ENCODE measurements at regions not wholly inside any gene's neighbourhood (a gene's known extent, or its start where the extent isn't known, plus 50 kb on each side); places are given as distances from the start of the nearest gene placed in this dataset.
"Not testable (repeated sequence)": the region's sequence is repeated elsewhere in the genome, so short reads cannot be mapped to it uniquely, and the experiment has no call there.

- DNase-seq (ENCODE audit: low read depth, low spot score), result no peak
Measured at GRCh38 chr2:11877764-11878163, 131.3 kb downstream of the LPIN1 start.

- DNase-seq (ENCODE audit: low read depth, low spot score), result not testable (repeated sequence)
Measured at GRCh38 chr2:11885253-11885652, 138.8 kb downstream of the LPIN1 start.

- DNase-seq (ENCODE audit: low read depth, low spot score), result not testable (repeated sequence)
Measured at GRCh38 chr2:11886899-11887298, 140.5 kb downstream of the LPIN1 start.

- DNase-seq (ENCODE audit: low read depth, low spot score), result no peak
Measured at GRCh38 chr2:11889101-11889850, 142.8 kb downstream of the LPIN1 start.

- no peak for DNase-seq (ENCODE audit: low read depth, low spot score)
Measured at GRCh38 chr2:11889854-11890253, 143.4 kb downstream of the LPIN1 start.

GRCh38 chr2:11891028-11891427 is 144.6 kb downstream of the LPIN1 start:
- no peak for DNase-seq (ENCODE audit: low read depth, low spot score)

GRCh38 chr2:11891671-11892440 is 145.4 kb downstream of the LPIN1 start:
- no peak for DNase-seq (ENCODE audit: low read depth, low spot score)

- DNase-seq (ENCODE audit: low read depth, low spot score), result peak; percentile 43
Measured at GRCh38 chr2:11896386-11896785, 150.0 kb downstream of the LPIN1 start.

- no peak for DNase-seq (ENCODE audit: low read depth, low spot score)
Measured at GRCh38 chr2:11898576-11898975, 152.1 kb downstream of the LPIN1 start.

GRCh38 chr2:11899264-11899818 is 152.9 kb downstream of the LPIN1 start:
- DNase-seq (ENCODE audit: low read depth, low spot score), result no peak

GRCh38 chr2:11900891-11901290 is 154.5 kb downstream of the LPIN1 start:
- DNase-seq (ENCODE audit: low read depth, low spot score), result not testable (repeated sequence)

- DNase-seq (ENCODE audit: low read depth, low spot score), result no peak
Measured at GRCh38 chr2:11901351-11902069, 155.1 kb downstream of the LPIN1 start.

GRCh38 chr2:11903085-11903606 is 156.7 kb downstream of the LPIN1 start:
- DNase-seq (ENCODE audit: low read depth, low spot score), result no peak

GRCh38 chr2:11904029-11904428 is 157.6 kb downstream of the LPIN1 start:
- DNase-seq (ENCODE audit: low read depth, low spot score), result no peak

GRCh38 chr2:11904941-11905340 is 158.5 kb downstream of the LPIN1 start:
- DNase-seq (ENCODE audit: low read depth, low spot score), result no peak

- DNase-seq (ENCODE audit: low read depth, low spot score), result no peak
Measured at GRCh38 chr2:11907190-11907589, 160.8 kb downstream of the LPIN1 start.

GRCh38 chr2:11910971-11911370 is 164.5 kb downstream of the LPIN1 start:
- DNase-seq (ENCODE audit: low read depth, low spot score), result no peak

GRCh38 chr2:11912980-11913379 is 166.5 kb downstream of the LPIN1 start:
- no peak for DNase-seq (ENCODE audit: low read depth, low spot score)

GRCh38 chr2:11914455-11914854 is 168.0 kb downstream of the LPIN1 start:
- no peak for DNase-seq (ENCODE audit: low read depth, low spot score)

GRCh38 chr2:11915650-11916049 is 169.2 kb downstream of the LPIN1 start:
- DNase-seq (ENCODE audit: low read depth, low spot score), result no peak

GRCh38 chr2:11919953-11920352 is 173.5 kb downstream of the LPIN1 start:
- DNase-seq (ENCODE audit: low read depth, low spot score), result no peak
